Osteocyte (in vitro differentiated cells): ENCODE measurements at regions not wholly inside any gene's neighbourhood (a gene's known extent, or its start where the extent isn't known, plus 50 kb on each side); places are given as distances from the start of the nearest gene placed in this dataset.

Experiments
- DNase-seq: peaks from one replicate; pipeline ENCODE4 v3.0.0; 2021; ENCODE audit warnings: mixed read lengths; ENCODE audit not compliant: unreplicated experiment; ENCODE audit errors: extremely low spot score
- H3K27ac Mint-ChIP-seq: one replicate; pipeline ENCODE4 v1.8.0; 2021; ENCODE audit warnings: mild to moderate bottlenecking, mixed read lengths; ENCODE audit not compliant: unreplicated experiment
- H3K27me3 Mint-ChIP-seq: one replicate; pipeline ENCODE4 v1.8.0; 2021; ENCODE audit warnings: mixed read lengths; ENCODE audit not compliant: unreplicated experiment
- H3K36me3 Mint-ChIP-seq: one replicate; pipeline ENCODE4 v1.8.0; 2021; ENCODE audit warnings: mixed read lengths; ENCODE audit not compliant: unreplicated experiment
- H3K4me1 Mint-ChIP-seq: one replicate; pipeline ENCODE4 v1.8.0; 2021; ENCODE audit warnings: mixed read lengths; ENCODE audit not compliant: unreplicated experiment
- H3K4me3 Mint-ChIP-seq: one replicate; pipeline ENCODE4 v1.8.0; 2021; ENCODE audit warnings: mild to moderate bottlenecking, moderate library complexity, mixed read lengths; ENCODE audit not compliant: unreplicated experiment
- H3K9me3 Mint-ChIP-seq: one replicate; pipeline ENCODE4 v1.8.0; 2021; ENCODE audit warnings: mixed read lengths; ENCODE audit not compliant: unreplicated experiment
- CTCF ChIP-seq: fragments of 200-600 bp; sonication (generic); IDR thresholded peaks from 2 replicates; pipeline ENCODE4 v1.5.0; 2021; ENCODE audit warnings: antibody characterized with exemption, mild to moderate bottlenecking, moderate library complexity

DNA sequence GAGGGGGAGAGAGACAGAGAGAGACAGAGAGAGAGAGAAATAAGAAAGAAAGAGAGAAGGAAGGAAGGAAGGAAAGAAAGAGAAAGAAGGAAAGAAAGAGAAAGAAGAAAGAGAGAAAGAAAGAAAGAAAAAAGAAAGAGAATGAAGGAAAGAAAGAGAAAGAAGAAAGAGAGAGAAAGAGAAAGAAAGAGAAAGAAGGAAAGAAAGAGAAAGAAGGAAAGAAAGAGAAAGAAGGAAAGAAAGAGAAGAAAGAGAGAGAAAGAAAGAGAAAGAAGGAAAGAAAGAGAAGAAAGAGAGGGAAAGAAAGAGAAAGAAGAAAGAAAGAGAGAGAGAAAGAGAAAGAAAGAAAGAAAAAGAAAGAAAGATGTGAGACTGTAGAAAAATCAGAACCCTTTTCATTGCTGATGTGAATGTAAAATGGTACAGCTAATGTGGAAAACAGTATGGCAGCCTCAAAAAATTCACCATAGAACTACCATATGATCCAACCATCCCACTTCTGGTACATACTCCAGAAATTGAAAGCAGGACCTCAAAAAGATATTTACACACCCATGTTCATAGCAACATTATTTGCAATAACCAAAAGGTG lies 203.4 kb upstream of the POU3F3 start:
- no peak for TF ChIP-seq CTCF
- no peak overlapping the region for H3K27ac Mint-ChIP-seq
- peaks cover 38% of the 10 kb centered on the region for H3K27me3 Mint-ChIP-seq

DNA sequence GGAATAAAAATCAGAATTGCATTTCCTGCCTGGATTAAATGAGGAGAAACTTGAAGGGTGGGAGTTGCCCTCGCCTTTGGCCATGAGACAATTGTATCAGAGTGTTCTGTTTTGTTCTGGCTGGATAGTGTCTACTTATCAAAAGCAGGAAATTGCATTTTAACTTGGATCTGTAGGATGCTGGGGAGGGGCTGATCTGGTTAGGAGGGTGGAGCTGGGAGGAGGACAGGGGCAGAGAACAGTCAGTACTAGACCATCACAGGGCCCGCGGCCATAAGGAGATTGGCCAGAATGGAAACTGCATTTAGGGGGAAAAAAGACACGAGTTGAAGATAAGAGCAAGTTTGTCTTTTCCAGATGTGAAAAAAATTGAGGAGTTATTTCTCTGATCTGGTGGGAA lies 199.1 kb upstream of the POU3F3 start:
- no peak for TF ChIP-seq CTCF
- no peak overlapping the region for H3K27ac Mint-ChIP-seq
- no peaks in the 10 kb centered on the region for H3K9me3 Mint-ChIP-seq
- H3K36me3 Mint-ChIP-seq, result no peaks in the 10 kb centered on the region
- DNase-seq, result no peak
- H3K27me3 Mint-ChIP-seq, result peaks cover 39% of the 10 kb centered on the region
- H3K4me3 Mint-ChIP-seq, result no peak overlapping the region
- H3K4me1 Mint-ChIP-seq, result peaks cover 7% of the 10 kb centered on the region

More for the DNA sequence above, 203.4 kb upstream of the POU3F3 start:
- no peaks in the 10 kb centered on the region for H3K9me3 Mint-ChIP-seq
- H3K4me1 Mint-ChIP-seq, result no peaks in the 10 kb centered on the region
- no peaks in the 10 kb centered on the region for H3K36me3 Mint-ChIP-seq
- DNase-seq, result no peak
- no peak overlapping the region for H3K4me3 Mint-ChIP-seq

DNA sequence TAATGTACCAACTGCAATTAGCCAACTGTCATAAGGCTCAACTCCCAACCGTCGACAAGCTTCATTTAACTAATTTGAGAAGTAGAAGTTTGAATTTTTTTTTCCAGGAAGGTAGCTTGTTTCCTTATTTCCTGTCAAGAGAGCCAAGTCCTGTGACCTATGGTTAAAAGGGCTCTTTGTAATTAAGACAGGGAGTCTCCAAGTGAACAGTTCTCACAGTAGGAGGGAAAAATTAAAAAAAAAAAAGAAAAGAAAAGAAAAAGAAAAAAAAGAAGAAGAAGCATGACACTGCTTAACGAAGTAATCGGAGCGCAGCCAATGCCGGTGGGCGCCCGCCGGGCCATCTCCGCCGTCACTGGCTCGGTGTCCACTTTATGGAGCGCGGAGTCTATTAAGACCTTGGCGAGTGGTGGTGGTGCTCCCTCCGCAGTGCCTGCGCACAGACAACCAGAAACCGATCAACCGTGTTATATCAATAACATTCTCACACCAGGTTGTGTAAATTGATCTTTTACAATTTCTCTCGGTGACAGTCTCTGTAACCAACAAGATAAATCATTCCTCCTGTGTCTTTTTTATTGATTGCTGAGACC lies 197.2 kb upstream of the POU3F3 start:
- H3K27ac Mint-ChIP-seq, result no peak overlapping the region
- TF ChIP-seq CTCF, result no peak
- H3K9me3 Mint-ChIP-seq, result no peaks in the 10 kb centered on the region
- DNase-seq, result no peak
- H3K4me1 Mint-ChIP-seq, result peaks cover 7% of the 10 kb centered on the region
- peaks cover 38% of the 10 kb centered on the region for H3K27me3 Mint-ChIP-seq
- no peaks in the 10 kb centered on the region for H3K36me3 Mint-ChIP-seq
- H3K4me3 Mint-ChIP-seq, result no peak overlapping the region

- no peak overlapping the region for H3K4me3 Mint-ChIP-seq
- no peak for DNase-seq
- no peaks in the 10 kb centered on the region for H3K9me3 Mint-ChIP-seq
- no peak for TF ChIP-seq CTCF
- H3K4me1 Mint-ChIP-seq, result peaks cover 7% of the 10 kb centered on the region
- H3K36me3 Mint-ChIP-seq, result no peaks in the 10 kb centered on the region
- H3K27ac Mint-ChIP-seq, result peak overlapping the region; percentile 28
- H3K27me3 Mint-ChIP-seq, result peaks cover 43% of the 10 kb centered on the region
Measured at GRCh38 chr2:104658144-104658835, 195.6 kb upstream of the POU3F3 start.

GRCh38 chr2:104658904-104659591 lies 194.9 kb upstream of the POU3F3 start:
- no peak overlapping the region for H3K27ac Mint-ChIP-seq
- TF ChIP-seq CTCF, result no peak

More at GRCh38 chr2:104658904-104659591, 194.9 kb upstream of the POU3F3 start:
- H3K4me3 Mint-ChIP-seq, result no peak overlapping the region
- no peak for DNase-seq
- no peaks in the 10 kb centered on the region for H3K36me3 Mint-ChIP-seq
- H3K9me3 Mint-ChIP-seq, result no peaks in the 10 kb centered on the region
- H3K27me3 Mint-ChIP-seq, result peaks cover 36% of the 10 kb centered on the region
- peaks cover 7% of the 10 kb centered on the region for H3K4me1 Mint-ChIP-seq
